ENCODE measurements at regions not wholly inside any gene's neighbourhood (a gene's known extent, or its start where the extent isn't known, plus 50 kb on each side); places are given as distances from the start of the nearest gene placed in this dataset.

- no peak for TF ChIP-seq CTCF (IDR thresholded peaks at IDR 0.05; ENCODE audit: low read depth, low read length)
- H3K4me3 ChIP-seq (ENCODE audit: low read depth, low read length), result no peak overlapping the region
These were observed 578.5 kb downstream of the BUD13 start for GRCh38 chr11:116194156-116194904.

- peak overlapping the region; percentile 34 for H3K4me3 ChIP-seq (ENCODE audit: low read depth, low read length)
- TF ChIP-seq CTCF (IDR thresholded peaks at IDR 0.05; ENCODE audit: low read depth, low read length), result no peak
These were observed 579.3 kb downstream of the BUD13 start for GRCh38 chr11:116193321-116194131.

GRCh38 chr11:116192509-116193210 lies 580.1 kb downstream of the BUD13 start:
- no peak for TF ChIP-seq CTCF (IDR thresholded peaks at IDR 0.05; ENCODE audit: low read depth, low read length)
- no peak overlapping the region for H3K4me3 ChIP-seq (ENCODE audit: low read depth, low read length)

GRCh38 chr11:116190861-116191260 lies 581.9 kb downstream of the BUD13 start:
- no peak overlapping the region for H3K4me3 ChIP-seq (ENCODE audit: low read depth, low read length)
- TF ChIP-seq CTCF (IDR thresholded peaks at IDR 0.05; ENCODE audit: low read depth, low read length), result no peak

- TF ChIP-seq CTCF (IDR thresholded peaks at IDR 0.05; ENCODE audit: low read depth, low read length), result no peak
- H3K4me3 ChIP-seq (ENCODE audit: low read depth, low read length), result no peak overlapping the region
These were observed 583.2 kb downstream of the BUD13 start for GRCh38 chr11:116189408-116190170.

GRCh38 chr11:116188350-116188749 lies 584.4 kb downstream of the BUD13 start:
- no peak overlapping the region for H3K4me3 ChIP-seq (ENCODE audit: low read depth, low read length)
- no peak for TF ChIP-seq CTCF (IDR thresholded peaks at IDR 0.05; ENCODE audit: low read depth, low read length)
